ENCODE measurements at regions not wholly inside any gene's neighbourhood (a gene's known extent, or its start where the extent isn't known, plus 50 kb on each side); places are given as distances from the start of the nearest gene placed in this dataset.
A peak's percentile ranks its signal among the peaks of the same experiment; 100 is the strongest.

GRCh38 chr13:44293908-44294735 lies 79.5 kb upstream of the SERP2 start:
- TF ChIP-seq TAF1 (IDR thresholded peaks at IDR 0.05; ENCODE audit: borderline replicate concordance, low read depth, low read length) (no peak), POLR2A (IDR thresholded peaks at IDR 0.05; ENCODE audit: low read depth, low read length) (no peak), POLR2AphosphoS5 (IDR thresholded peaks at IDR 0.05; ENCODE audit: low read depth, low read length) (no peak)
- DNase-seq (ENCODE audit: insufficient read length) (no peak), FAIRE-seq (peak; percentile 60)

DNA sequence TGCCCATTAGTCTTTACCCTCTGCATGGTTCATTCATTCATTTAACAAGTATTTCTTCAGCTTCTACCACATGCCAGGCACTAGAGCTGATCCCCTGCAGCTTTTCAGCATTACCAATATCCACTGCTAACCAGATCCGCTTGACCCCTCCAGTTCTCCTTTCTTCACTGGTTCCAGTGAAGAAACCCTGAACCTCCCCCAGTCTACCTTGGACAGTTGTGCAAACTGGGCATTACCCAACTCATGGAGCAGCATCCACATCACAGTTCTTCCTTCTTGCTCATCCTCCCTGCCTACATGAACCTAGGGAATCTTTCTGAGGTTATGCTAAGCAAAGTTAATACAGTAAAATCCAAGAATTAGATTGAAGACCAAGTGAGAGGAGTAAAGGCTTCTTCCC lies 78.7 kb upstream of the SERP2 start:
- DNase-seq (ENCODE audit: insufficient read length) (no peak), FAIRE-seq (peak; percentile 30)
- no peak for TF ChIP-seq TAF1 (IDR thresholded peaks at IDR 0.05; ENCODE audit: borderline replicate concordance, low read depth, low read length)
- no peak for TF ChIP-seq POLR2AphosphoS5 (IDR thresholded peaks at IDR 0.05; ENCODE audit: low read depth, low read length)
- no peak for TF ChIP-seq POLR2A (IDR thresholded peaks at IDR 0.05; ENCODE audit: low read depth, low read length)

DNA sequence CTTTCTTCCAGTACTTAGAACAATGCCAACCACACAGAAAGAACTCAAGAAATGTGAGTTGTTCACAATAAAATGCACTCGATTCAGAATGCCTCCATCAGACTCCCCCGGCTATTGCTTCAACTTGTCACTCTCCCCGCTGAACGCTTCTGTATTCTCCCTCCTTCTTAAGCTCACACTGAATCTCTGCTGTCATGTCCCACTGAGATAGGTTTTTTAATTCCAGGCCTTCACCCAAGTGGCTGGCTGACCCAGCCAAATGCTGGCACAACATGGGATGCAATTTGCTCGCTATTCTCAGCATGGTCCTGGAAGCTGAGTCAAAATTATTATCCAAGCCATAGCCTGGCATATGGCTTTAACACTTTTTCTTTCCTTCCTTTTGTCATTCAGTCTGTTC lies 76.8 kb upstream of the SERP2 start:
- FAIRE-seq: no peak
- no peak for DNase-seq (ENCODE audit: insufficient read length)
- TF ChIP-seq POLR2AphosphoS5 (IDR thresholded peaks at IDR 0.05; ENCODE audit: low read depth, low read length): no peak

GRCh38 chr13:44298314-44298713 lies 75.3 kb upstream of the SERP2 start:
- TF ChIP-seq POLR2A (IDR thresholded peaks at IDR 0.05; ENCODE audit: low read depth, low read length) (no peak), POLR2AphosphoS5 (IDR thresholded peaks at IDR 0.05; ENCODE audit: low read depth, low read length) (no peak), TAF1 (IDR thresholded peaks at IDR 0.05; ENCODE audit: borderline replicate concordance, low read depth, low read length) (no peak)
- FAIRE-seq: no peak
- DNase-seq (ENCODE audit: insufficient read length): no peak

DNA sequence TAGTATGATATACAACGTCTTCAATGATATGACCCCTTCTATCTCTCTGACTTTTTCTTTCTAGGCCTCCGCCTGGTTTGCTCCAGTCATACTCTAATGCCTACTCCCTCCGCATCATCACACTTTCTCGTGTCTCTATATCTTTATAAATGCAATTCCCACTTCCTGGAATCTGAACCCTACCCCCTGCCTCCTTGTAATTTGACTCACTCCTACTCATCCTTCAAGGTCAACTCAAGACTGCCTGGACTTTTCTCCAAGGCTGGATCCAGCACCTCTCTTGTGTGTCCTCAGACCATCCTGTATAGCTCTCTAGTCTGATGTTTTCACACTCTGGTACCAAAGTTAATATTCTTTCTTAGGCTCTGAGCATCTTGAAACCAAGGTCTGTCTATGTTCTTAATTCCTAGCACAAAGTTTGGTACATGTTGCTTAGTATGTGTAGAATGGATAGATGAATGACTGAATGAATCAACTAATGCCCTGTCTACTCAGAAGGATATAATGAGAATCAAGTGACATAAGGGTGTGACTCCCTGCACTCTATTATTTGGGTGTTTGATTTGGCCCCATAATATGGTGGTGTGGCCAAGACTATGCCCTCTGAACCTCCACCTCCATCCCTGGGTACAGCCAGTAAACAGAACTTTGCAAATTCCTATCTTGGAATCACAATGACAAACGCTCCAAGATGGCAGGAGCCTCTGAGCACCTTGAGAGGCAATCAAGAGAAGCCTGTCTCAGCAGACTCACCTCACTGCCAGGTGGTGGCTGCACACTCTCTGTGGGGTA lies 74.3 kb upstream of the SERP2 start:
- FAIRE-seq: no peak
- TF ChIP-seq POLR2AphosphoS5 (IDR thresholded peaks at IDR 0.05; ENCODE audit: low read depth, low read length) (no peak), TAF1 (IDR thresholded peaks at IDR 0.05; ENCODE audit: borderline replicate concordance, low read depth, low read length) (no peak), POLR2A (IDR thresholded peaks at IDR 0.05; ENCODE audit: low read depth, low read length) (no peak)
- DNase-seq (ENCODE audit: insufficient read length): no peak

DNA sequence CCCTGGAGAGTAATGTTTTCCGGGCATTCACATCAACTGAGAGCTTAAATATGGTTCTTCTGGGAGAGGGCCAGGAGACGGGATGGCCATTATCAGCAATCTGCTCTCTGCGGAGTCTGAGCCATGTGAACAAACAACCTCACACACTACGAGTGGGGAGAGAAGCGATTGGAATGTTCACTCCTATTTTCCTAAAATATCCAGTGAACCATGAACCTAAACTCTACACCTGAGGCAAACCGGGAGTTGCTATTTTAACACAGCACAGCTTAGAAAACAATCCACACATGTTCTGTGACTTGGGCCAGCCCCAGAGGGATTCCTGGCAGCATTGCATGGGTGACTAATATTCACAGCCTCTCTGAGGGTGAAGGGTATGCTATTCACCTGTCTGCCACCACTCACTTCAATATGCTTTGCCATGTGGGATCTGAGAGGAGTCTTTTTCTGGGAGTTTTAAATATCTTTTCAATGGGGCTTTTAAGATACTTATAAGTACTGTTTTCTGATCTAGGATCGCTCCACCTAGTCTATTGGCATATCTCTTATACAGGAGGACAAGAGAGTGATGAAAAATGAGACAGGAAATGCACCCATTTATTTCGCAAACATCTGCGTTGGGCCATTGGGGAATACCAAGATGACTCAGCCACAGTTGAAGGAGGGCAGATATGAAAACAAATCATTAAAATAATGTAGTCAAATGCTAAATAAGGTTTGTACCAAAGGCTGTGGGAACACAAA lies 72.6 kb upstream of the SERP2 start:
- FAIRE-seq: peak; percentile 79
- TF ChIP-seq TAF1 (IDR thresholded peaks at IDR 0.05; ENCODE audit: borderline replicate concordance, low read depth, low read length): no peak
- no peak for TF ChIP-seq POLR2A (IDR thresholded peaks at IDR 0.05; ENCODE audit: low read depth, low read length)
- no peak for TF ChIP-seq POLR2AphosphoS5 (IDR thresholded peaks at IDR 0.05; ENCODE audit: low read depth, low read length)
- peak; percentile 6 for DNase-seq (ENCODE audit: insufficient read length)

DNA sequence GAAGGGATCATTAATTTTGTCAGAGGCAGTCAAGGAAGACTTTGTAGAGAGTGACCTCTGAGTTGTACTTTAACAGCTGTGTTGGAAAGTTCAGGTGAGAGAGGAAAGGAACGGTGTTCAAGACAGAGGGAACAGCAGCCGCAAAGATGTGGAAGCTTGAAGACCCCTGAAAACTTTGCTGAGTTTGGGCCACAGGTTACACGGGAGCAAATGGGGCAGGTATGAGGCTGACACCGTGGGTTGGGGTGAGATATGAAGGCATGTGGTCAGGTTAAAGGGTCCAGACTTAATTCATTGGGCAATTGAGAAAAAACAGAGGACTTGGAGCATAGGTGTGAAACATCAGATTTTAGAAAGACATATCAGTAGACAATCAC lies 72.0 kb upstream of the SERP2 start:
- TF ChIP-seq TAF1 (IDR thresholded peaks at IDR 0.05; ENCODE audit: borderline replicate concordance, low read depth, low read length) (no peak), POLR2AphosphoS5 (IDR thresholded peaks at IDR 0.05; ENCODE audit: low read depth, low read length) (no peak), POLR2A (IDR thresholded peaks at IDR 0.05; ENCODE audit: low read depth, low read length) (no peak)
- DNase-seq (ENCODE audit: insufficient read length): no peak
- FAIRE-seq: no peak

DNA sequence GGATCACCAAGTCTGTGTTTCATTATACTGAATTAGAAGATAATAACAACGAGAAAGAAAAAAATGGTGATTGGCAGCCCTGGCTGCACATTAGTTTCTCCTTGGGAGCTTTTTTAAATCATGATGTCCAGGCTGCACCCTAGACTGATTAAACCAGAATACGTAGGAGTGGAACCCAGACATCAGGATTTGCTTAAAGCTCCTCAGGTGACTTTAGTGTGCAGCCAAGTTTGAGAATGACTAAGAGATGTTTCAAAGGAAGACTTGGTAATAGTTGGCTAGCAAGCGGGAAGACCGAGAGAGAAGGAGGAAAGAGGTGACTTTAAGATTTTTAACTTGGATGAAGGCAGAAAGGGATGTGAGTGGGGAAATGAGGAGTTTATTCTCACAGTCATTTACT lies 71.4 kb upstream of the SERP2 start:
- FAIRE-seq (no peak), DNase-seq (ENCODE audit: insufficient read length) (no peak)
- no peak for TF ChIP-seq TAF1 (IDR thresholded peaks at IDR 0.05; ENCODE audit: borderline replicate concordance, low read depth, low read length)
- no peak for TF ChIP-seq POLR2AphosphoS5 (IDR thresholded peaks at IDR 0.05; ENCODE audit: low read depth, low read length)
- no peak for TF ChIP-seq POLR2A (IDR thresholded peaks at IDR 0.05; ENCODE audit: low read depth, low read length)

- no peak for DNase-seq (ENCODE audit: insufficient read length)
- no peak for FAIRE-seq
- no peak for TF ChIP-seq POLR2AphosphoS5 (IDR thresholded peaks at IDR 0.05; ENCODE audit: low read depth, low read length)
- TF ChIP-seq POLR2A (IDR thresholded peaks at IDR 0.05; ENCODE audit: low read depth, low read length): no peak
- TF ChIP-seq TAF1 (IDR thresholded peaks at IDR 0.05; ENCODE audit: borderline replicate concordance, low read depth, low read length): no peak
Observed at GRCh38 chr13:44302940-44303575, 70.6 kb upstream of the SERP2 start.

DNA sequence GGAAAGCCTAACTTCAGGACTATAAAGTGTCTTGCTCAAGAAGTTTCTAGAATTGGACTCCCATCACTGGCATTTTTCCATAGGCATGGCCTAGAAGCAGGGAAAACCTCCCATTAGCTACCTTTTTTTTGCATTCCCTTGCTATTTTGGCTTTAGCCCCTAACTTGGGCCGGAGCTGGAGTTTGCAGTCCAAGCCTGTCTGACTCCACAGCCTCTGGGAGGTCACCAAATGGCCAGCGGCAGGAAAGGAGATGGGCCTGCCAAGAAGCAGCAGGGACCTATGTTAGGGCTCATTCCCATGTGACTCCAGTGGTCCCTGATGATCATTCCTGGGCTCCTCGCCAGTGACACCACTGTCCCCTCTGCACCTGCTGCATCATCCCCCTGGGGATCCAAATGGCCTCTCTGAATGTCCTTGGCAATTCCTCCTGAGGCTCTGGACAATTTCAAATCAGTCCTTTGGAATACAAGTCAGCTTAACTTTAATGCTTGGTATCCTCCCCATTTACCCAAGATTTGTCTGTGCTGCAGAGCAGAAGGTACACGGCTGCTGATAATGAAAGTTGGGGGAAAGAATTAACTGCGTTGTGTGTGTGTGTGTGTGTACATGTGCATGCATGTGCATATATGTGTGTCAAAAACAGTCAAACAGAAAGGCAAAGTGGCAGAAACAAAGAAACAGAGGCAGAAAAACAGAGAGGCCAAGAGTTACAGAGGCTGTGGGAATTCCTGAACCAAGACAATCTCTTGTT lies 69.8 kb upstream of the SERP2 start:
- TF ChIP-seq POLR2A (IDR thresholded peaks at IDR 0.05; ENCODE audit: low read depth, low read length): no peak
- no peak for TF ChIP-seq POLR2AphosphoS5 (IDR thresholded peaks at IDR 0.05; ENCODE audit: low read depth, low read length)
- TF ChIP-seq TAF1 (IDR thresholded peaks at IDR 0.05; ENCODE audit: borderline replicate concordance, low read depth, low read length): no peak
- FAIRE-seq (no peak), DNase-seq (ENCODE audit: insufficient read length) (no peak)

DNA sequence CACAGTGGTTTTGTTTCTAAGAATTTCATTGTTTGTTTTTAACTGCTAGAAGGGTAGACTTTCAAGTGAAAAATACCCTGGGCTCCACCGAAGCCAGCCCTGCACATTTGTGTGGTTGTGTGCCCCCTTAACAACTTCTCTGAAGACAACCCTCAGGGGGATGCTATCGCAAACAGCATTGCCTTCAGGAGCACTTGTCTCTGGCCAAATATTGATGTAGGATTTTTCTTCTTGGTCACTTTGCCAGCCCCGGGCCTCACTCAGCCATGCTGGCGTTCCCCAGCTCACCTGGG lies 69.2 kb upstream of the SERP2 start:
- TF ChIP-seq POLR2AphosphoS5 (IDR thresholded peaks at IDR 0.05; ENCODE audit: low read depth, low read length) (no peak), TAF1 (IDR thresholded peaks at IDR 0.05; ENCODE audit: borderline replicate concordance, low read depth, low read length) (no peak), POLR2A (IDR thresholded peaks at IDR 0.05; ENCODE audit: low read depth, low read length) (no peak)
- DNase-seq (ENCODE audit: insufficient read length): no peak
- no peak for FAIRE-seq

Data from GM12892 (cell line).